NCI-H2081 treated with DMSO at 0.1 percent for 48 hours (cell line): ENCODE measurements at regions not wholly inside any gene's neighbourhood (a gene's known extent, or its start where the extent isn't known, plus 50 kb on each side); places are given as distances from the start of the nearest gene placed in this dataset.
"Not testable (repeated sequence)": the region's sequence is repeated elsewhere in the genome, so short reads cannot be mapped to it uniquely, and the experiment has no call there.

Experiments
- DNase-seq: peaks from one replicate; lab custom pipeline; 2025; lab: John Stamatoyannopoulos, UW

- DNase-seq, result no peak
Observed at GRCh38 chr12:85425349-85425612, 145.3 kb downstream of the ALX1 start.

- DNase-seq, result no peak
Observed at GRCh38 chr12:85425926-85426325, 145.9 kb downstream of the ALX1 start.

- not testable (repeated sequence) for DNase-seq
Observed at GRCh38 chr12:85433148-85433547, 153.1 kb downstream of the ALX1 start.

GRCh38 chr12:85440271-85440670 lies 160.3 kb downstream of the ALX1 start:
- DNase-seq, result no peak

GRCh38 chr12:85441025-85441424 lies 161.0 kb downstream of the ALX1 start:
- DNase-seq, result no peak

GRCh38 chr12:85441741-85442140 lies 161.7 kb downstream of the ALX1 start:
- DNase-seq, result no peak

- DNase-seq, result no peak
Observed at GRCh38 chr12:85445060-85445938, 165.3 kb downstream of the ALX1 start.

- DNase-seq, result no peak
Observed at GRCh38 chr12:85448031-85448430, 168.0 kb downstream of the ALX1 start.

GRCh38 chr12:85448548-85449139 lies 168.6 kb downstream of the ALX1 start:
- DNase-seq, result no peak

- no peak for DNase-seq
Observed at GRCh38 chr12:85457016-85457415, 177.0 kb downstream of the ALX1 start.

- no peak for DNase-seq
Observed at GRCh38 chr12:85461127-85461526, 181.1 kb downstream of the ALX1 start.

- DNase-seq, result no peak
Observed at GRCh38 chr12:85462888-85463287, 182.9 kb downstream of the ALX1 start.

- DNase-seq, result no peak
Observed at GRCh38 chr12:85466890-85467289, 186.9 kb downstream of the ALX1 start.

- DNase-seq, result peak; percentile 30
Observed at GRCh38 chr12:85468356-85469157, 188.5 kb downstream of the ALX1 start.

- not testable (repeated sequence) for DNase-seq
Observed at GRCh38 chr12:85469158-85470086, 189.4 kb downstream of the ALX1 start.

- not testable (repeated sequence) for DNase-seq
Observed at GRCh38 chr12:85475277-85475676, 195.3 kb downstream of the ALX1 start.

- no peak for DNase-seq
Observed at GRCh38 chr12:85476756-85477155, 196.7 kb downstream of the ALX1 start.

GRCh38 chr12:85484387-85484786 lies 204.4 kb downstream of the ALX1 start:
- DNase-seq, result no peak

GRCh38 chr12:85489194-85489593 lies 209.2 kb downstream of the ALX1 start:
- peak; percentile 76 for DNase-seq

- no peak for DNase-seq
Observed at GRCh38 chr12:85504164-85504563, 224.1 kb downstream of the ALX1 start.

- no peak for DNase-seq
Observed at GRCh38 chr12:85504624-85505023, 224.6 kb downstream of the ALX1 start.

GRCh38 chr12:85507456-85507855 lies 227.4 kb downstream of the ALX1 start:
- no peak for DNase-seq
